GM21526 (cell line): ENCODE measurements at regions not wholly inside any gene's neighbourhood (a gene's known extent, or its start where the extent isn't known, plus 50 kb on each side); places are given as distances from the start of the nearest gene placed in this dataset.

Experiments
- ATAC-seq: cut with Tn5 transposase; IDR thresholded peaks from one replicate; pipeline ENCODE4 v1.9.1; 2021; ENCODE audit warnings: moderate library complexity; ENCODE audit not compliant: unreplicated experiment, low FRiP score

DNA sequence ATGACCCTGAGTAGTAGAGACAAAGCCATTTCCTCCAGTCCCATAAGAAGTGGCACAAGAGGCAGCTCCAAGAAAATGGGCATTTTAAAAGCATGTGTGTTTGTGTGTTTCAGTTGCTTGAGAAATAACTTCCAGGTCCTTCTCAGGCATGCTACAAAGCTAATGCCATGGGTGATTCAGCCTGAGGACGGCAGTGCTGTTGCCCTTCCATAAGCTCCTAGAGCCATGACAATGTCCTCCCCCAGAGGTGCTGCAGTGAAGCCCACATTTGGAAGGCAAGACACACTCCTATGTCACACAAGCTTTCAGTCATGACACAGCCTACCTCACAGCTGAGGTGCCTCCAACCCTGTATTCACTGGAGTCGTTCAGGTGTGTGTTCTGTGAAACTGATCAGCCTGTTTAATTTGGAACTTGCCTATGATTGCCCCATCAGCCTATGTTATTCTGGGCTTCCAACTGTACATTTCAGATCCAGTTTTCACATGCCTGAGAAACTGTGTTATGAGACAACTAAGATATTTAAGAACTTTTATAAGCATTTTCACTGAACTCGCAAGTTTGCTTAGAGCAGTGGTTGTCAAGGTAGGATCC, 213.6 kb downstream of the FOXO1 start:
- no peak for ATAC-seq

DNA sequence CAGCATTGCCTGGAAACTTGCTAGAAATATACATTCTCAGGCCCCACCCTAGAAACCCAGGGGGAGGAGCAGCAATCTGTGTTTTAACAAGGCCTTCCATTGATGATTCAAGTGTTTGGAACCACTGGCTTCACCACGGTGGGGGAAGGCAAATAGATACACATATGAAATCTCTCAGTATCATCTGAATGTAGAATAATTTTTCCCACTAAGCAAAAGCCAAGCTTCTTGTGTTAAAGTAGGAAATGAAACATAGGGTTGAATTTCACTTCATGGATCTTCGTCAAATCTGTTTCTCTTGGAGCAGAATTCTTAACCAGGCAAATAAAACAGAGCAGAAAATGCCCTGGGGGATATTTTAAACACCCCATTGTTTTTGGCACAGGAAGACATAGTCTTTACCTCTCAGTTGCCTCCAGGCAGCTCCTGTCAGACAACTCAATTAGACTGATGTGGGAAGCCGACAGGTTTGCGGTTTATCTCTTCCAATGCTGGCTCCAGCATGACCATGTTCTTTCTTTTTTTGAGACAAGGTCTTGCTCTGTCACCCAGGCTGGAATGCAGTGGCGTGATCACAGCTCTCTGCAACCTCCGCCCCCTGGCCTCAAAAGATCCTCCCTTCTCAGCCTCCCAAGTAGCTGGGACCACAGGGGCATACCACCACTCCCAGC, 213.0 kb downstream of the FOXO1 start:
- ATAC-seq, result no peak

DNA sequence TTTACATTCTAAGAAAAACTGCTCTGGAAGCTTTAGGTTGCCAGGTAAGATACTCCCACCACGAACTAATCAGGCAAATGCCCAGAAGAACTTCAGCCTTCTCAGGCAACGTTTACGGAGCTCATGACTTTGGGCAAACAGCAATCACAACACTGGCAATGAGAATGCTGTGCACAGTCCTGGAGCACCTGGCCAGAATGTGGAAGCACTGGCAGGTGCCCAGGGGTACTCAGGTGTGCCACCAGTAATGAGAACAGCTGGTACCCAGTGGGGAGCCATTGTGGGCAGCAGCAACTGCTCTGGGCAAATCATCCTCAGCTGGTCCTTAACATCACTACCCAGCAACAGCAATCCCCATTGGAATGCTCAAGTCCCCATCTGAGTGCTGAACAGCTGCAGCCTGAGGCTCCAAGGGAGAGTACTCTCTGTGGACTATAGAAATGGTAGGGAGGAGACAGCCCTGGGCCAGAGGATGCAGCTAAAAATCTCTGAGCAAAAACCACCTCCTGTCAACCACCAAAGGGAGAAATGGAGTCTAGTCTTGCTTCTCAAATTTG, 210.0 kb downstream of the FOXO1 start:
- no peak for ATAC-seq

DNA sequence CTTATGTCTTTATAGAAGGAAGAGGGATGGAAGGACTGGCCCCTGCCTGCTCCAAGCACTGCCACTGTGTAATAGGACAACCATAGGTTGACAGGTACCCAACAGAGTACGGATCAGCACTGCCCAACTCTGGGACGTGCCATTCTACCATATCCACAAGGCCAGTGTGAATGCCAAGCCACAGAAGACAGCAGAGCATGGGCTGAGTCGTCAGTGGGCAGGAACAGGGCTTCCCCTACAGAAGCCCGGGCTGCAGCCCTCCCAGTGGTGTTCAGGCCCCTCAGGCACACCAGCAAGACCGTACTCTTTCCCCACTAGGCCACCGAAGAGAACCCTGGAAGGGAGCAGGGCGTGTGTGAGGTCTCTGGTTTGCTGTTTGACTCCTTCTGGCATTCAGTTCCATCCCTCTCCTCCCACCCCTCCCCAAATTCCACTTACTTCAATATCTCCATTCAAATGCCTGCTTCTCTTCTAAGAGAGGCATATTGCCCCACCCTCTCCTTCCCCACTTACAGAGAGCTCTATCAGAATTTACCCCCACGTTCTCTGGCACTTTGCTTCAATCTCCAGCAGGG, 209.4 kb downstream of the FOXO1 start:
- ATAC-seq, result no peak

DNA sequence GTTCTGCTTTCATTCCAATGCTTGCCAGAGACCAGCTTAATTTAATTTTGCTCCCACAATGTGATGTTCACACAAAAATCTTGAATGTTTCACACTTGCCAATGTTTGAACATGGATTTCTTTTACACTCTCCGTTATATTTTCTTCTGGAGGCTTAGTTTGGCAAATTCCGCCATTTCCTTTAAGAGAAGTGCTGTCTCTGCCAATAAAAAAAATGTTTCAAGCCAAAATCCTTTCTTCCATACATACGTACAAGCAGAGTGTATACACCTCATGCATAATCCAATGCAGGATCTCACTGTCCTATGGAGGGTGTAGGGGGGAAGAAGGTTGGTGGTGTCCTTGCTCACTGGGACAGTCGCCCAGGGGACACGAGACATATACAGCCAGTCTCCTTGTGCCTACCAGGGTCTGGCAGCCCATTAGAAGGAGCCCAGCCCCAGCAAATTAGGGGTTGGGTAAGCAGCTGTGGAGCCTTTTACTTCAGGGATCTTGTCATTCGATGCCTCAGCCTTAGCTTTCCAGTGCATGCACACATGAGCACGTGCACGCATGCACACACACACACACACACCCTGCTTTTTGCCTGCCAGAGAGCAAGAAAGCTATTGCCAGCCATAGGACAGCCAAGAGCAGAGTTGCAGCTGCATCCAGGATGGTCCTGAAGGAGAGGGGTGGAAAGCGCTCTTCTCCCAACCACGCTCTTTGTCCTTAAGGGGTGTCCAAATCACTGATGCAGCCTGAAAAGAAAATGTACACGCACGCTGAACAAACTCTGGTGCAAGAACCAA, 208.3 kb downstream of the FOXO1 start:
- ATAC-seq, result no peak

DNA sequence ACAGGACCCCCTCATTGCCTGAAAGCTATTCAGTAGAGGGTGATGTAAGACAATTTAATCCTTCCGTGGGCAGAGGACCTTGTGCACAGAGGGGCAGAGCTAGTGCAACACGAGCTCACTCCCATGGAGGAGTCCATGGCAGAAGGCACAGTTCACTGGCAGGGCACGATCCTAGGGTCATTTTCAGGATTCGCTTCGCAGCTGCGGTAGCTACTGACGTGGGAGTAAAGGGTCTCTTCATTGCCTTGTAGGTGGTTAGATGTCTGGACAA, 207.8 kb downstream of the FOXO1 start:
- no peak for ATAC-seq

DNA sequence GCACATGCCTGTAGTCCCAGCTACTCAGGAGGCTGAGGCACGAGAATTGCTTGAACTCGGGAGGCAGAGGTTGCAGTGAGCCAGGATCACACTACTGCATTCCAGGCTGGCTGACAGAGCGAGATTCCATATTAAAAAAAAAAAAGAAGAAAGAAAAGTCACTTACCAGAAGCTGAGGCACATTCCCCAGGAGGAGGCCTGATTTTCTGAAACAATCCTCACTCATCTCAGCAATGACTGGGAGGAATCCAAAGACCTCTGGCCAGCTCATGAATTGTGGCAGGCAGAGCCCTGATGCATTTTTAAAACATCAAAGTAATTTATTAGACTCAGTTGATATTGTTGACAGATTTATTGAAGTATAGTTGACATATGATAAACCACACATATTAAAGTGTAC, 206.3 kb downstream of the FOXO1 start:
- ATAC-seq, result no peak

DNA sequence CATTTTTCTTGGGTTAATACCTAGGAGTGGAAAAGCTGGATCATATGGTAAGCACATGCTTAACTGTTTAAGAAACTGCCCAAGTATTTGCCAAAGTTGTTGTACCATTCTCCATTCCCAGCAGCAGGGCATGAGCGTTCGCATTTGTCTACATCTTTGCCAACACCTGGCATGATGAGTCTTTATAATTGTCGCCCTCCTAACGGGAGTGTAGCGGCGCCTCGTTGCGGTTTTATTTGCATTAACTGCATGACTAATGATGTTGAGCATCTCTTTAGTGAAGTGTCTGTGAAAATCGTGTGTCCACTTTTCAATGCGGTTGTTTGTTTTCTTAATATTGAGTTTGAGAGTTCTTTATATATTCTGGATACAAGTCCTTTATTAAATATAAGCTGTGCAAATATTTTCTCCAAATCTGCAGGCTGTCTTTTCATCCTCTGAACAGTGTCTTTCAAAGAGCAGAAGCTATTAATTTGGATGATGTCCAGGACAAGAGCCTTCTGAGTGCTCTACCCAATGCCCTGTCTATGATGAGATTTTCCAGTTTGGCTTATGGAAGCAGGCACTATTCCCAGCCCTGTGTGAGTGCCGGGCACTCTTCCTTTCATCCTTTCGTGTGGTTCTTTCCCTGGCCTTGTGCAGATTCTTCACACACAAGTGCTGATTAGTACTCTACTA, 202.0 kb downstream of the FOXO1 start:
- ATAC-seq, result no peak

DNA sequence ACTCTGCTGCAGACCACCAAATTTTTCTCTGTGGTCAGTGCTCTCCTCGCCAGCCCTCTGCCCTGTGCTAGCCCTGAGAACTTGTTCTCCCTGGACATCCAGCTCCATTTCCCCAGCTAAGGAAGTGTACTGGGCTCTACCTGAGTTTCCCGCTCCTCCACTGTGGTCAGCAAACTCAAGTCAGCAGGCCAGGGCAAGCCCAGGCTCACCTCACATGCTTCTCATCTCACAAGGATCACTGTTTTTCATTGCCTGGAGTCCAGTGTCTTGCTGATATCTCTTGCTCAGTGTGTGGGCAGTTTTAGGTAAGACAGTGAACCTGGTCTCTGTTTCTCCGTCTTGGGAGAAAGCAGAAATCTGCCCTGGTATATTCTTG, 201.4 kb downstream of the FOXO1 start:
- no peak for ATAC-seq

DNA sequence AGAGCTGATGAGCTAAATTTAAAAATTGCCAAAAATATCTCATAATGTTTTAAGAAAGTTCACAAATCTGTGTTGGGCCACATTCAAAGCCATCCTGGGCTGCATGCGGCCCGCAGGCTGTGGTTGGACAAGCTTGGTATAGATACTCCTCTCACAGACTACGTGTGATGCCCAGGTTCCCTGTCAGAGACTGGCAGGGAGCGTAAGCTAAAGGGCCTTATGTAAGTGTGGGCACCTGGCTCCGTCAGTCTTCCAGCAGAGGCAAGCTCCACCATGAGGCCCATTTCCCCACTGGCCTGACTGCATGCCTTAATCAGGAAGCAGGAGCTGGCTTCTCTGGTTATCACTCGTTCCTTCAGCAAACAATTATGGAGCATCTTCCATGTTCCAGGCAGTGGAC, 200.2 kb downstream of the FOXO1 start:
- no peak for ATAC-seq

DNA sequence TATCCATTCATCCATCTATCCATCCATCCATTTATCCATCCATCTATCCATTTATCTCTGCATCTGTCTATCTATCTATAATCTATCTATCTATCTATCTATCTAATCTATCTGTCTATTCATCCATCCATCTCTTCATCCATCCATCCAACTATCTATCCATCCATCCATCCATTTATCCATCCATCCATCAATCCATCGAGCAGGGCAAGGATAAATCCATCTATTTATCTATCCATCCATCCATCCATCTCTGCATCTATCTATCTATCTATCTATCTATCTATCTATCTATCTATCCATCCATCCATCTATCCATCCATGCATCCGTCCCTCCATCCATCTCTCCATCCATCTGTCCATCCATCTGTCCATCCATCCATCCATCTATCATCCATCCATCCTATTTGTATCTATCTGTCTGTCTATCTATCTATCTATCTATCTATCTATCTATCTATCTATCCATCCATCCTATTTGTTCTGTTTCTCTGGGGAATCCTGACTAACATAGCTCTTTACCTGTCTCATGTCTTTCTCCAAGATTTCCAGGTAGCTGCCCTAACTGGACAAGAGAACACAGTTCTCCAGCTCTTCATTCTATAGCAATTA, 198.1 kb downstream of the FOXO1 start:
- ATAC-seq, result no peak

DNA sequence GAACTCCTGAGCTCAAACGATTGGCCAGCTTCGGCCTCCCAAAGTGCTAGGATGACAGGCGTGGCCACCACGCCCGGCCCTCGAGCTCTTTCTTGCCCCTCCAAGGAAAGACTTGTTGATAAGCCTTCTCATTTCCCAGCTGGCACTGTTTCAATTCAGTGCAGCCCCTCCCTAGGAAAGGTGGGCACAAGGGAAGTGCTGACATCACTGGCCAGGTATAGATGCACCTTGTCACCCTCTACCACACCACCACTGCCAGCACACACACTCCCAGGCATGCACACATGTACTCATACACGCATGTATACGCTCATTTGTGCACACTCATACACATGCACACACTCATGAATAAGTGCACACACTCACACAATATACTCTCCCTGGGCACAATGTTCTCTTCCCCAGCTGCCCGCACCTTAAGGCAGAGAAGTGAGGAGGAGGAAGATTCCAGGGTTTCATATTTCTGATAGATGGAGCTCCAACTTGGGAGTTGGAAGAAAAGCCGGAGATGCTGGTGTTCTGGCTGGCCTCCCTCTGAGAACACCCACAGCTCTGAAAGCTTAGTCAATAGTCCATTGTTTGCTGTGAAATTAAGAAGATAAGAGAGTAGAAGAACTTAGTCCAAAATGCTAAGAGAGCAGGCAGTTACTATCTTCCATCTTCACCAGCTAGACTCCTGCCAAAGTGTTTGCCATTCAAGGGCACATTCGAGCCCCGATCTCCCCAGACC, 196.7 kb downstream of the FOXO1 start:
- ATAC-seq, result no peak

DNA sequence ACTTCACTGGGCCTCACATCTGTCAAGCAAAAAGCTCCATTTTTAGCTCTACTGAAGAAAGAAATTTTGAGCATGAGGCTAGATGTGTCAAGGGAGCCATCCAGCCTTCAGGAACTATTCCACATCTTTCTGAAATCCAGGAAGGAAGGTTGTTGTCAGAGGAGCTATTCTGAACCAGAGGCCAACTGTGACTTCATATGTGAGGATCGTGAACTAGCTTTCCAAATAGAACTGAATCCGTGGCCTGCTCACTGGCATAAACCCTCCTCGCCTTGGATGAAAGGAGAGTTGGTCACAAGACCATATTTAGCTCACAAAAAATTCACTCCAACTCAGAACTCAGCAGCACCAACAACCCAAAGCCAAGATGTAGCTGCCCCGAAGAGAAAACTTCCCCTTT, 195.8 kb downstream of the FOXO1 start:
- no peak for ATAC-seq

DNA sequence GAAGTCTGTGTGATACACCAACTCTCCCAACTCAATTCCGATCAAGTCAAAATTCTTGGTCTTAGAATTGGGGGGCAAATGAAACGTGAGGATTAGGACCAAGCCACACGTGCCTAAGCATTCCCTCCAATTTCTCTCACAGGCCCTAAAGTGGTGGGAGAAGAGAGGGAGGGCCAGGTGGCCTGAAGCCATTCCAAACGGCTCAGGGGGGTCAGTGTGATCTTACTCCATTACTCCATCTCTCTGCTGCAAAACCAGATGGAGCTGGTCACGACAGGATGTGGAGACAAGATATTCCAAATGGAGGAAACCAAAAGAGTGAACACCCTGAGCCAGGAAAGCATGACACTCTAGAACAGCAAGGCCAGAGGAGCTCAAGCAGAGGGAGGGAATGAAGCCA, 195.4 kb downstream of the FOXO1 start:
- ATAC-seq, result no peak

DNA sequence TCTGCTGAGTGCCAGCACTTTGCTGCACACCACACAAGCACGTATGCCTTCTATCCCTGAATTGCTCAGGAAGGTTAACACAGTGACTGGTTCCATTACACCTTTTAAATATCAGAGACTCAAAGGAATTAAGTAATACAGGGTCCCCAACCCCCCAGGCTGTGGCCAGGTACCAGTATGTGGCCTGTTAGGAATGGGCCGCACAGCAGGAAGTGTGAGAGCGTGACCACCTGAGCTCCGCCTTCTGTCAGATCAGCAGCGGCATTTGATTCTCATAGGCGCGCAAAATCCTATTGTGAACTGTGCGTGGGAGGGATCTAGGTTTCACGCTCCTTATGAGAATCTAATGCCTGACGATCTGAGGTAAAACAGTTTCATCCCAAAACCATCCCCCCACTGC, 194.5 kb downstream of the FOXO1 start:
- ATAC-seq, result no peak

DNA sequence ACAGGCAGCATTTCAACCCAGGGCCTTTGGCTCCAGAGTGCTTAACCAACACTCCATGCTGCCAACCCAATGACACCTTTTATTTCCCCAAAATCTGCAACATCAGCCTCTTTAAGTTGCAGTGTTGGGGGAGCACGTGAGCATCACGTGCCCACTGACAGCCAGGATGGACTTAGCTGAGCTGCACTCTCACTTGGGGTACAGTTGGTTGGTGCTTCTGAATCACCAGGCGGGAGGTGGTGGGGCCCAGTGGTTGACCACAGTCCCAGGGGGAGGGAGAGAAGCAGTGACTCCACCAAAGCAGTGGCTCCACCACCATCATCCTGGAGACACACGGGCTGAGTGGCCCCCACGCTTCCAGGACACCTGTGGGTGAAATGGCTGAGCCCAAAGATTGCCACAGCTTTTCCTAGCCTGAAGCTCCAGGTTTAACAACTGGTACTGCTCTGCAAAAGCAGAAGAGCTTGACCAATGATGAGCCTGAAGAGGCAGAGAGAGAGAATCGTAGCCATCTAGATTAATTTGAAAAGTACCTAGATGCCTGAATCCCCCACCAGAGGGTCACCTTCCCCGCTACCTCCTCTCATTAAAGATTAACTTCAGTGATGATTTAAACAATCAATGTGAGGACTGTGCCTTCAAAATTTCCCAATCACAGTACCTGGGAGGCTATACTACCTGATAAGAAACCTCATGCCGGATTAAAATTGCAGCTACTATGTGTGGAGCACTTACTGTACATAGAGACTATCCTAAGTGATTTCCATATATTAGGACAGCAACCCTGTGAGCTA, 193.8 kb downstream of the FOXO1 start:
- ATAC-seq, result no peak

DNA sequence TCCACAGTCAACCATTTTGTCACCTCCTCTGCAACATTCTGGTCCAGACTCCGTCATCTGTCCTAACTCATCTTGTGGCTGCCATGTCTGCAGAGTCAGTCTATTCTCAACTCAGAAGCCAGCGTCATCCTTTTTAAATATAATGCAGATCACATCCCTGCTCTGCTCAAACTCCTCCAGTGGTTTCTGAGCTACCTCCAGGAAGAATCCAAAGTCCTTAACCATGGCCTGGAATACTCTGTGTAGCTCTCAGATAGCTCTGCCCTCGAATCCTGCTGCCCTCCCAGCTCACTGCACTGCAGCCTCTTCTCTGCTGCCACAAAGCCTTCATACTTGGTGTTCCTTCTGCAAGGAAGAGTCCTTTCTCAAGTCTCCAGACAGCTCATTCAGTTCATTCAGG, 190.8 kb downstream of the FOXO1 start:
- ATAC-seq, result no peak

DNA sequence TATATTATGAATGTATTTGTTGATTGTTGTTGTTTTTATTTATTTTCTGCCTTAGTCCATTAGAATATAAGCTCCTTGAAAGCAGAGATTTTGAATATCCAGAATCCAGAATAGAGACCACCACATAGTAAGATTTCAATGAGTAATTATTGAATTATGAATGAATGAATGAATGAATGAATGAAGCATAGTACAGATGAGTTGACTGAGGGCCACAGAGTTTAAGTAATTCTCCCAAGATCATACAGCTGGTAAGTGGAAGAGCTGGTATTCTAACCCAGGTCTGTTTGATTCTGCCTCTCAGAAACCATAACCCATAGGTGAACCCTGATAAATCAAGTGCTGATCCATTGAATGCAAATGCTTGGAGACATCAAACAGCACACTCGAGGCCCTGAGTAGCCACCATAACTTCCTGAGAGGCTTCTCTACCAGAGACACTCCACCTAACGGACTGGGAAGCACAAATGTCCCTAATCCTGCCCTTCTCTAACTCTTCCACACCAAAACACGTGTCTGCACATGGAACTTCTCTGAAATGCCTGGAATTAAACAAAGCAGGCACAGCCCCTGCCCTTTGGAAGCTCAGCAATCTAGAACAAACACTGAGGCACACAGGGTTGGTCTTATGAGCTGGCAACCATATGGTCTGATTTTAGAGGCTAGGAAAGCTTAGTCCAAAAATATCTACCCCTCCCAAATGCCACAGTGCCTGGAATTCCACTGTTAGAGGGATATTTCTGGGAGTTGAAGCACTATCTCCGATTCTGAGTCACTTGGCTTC, 190.1 kb downstream of the FOXO1 start:
- ATAC-seq, result no peak
